Smooth muscle cell of the brain vasculature (primary cell): ENCODE measurements at regions not wholly inside any gene's neighbourhood (a gene's known extent, or its start where the extent isn't known, plus 50 kb on each side); places are given as distances from the start of the nearest gene placed in this dataset.

Experiments
- DNase-seq: peaks from one replicate; pipeline ENCODE4 v3.0.0-alpha.2; 2012; ENCODE audit warnings: low read depth, low spot score

- DNase-seq: no peak
Observed at GRCh38 chr15:39438799-39439592, 141.9 kb upstream of the THBS1 start.

DNA sequence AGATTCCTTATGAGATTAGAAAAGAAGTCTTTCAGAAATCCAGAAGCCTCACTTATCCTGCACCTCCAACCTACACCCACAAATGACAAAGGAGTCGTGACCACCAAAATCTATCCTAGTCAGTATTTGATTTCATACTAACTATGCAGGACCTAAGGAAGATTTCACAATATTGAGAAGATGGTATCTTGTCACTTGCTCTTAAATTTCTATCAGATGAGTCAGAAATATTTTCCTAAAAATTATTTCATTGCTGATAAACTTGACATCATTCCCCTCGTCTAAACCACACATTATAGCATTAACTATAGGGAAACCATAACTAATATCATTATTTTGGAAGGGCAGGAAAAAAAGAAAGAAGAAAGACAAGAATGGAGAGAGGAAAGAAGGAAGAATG lies 138.0 kb upstream of the THBS1 start:
- no peak for DNase-seq

DNA sequence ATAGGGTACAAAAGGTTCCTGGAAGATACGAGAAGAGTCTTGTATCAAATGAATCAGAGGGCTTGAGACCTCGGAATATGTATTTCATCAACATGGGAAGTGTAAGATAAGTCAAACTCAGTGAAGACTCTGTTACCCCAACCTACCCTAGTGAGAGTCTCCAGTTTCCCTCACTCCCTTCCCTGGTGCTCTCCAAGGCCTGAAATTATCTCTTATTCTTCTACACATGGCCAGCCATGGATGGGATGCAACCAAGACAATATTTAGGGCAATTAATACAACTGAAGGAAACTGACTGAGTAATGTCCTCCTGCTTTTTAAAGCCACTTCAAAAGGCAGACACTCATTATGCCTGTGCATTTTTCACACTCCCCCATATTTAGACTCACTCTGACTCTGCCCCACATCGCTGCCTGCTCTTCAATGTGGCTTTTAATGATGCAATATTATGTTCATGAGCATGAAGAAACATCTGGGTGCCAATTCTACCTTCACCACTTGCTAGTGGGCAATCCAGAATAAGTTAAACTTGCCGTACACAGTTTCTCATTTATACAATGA lies 137.1 kb upstream of the THBS1 start:
- DNase-seq: no peak

- DNase-seq: no peak
Observed at GRCh38 chr15:39444735-39445470, 136.0 kb upstream of the THBS1 start.

DNA sequence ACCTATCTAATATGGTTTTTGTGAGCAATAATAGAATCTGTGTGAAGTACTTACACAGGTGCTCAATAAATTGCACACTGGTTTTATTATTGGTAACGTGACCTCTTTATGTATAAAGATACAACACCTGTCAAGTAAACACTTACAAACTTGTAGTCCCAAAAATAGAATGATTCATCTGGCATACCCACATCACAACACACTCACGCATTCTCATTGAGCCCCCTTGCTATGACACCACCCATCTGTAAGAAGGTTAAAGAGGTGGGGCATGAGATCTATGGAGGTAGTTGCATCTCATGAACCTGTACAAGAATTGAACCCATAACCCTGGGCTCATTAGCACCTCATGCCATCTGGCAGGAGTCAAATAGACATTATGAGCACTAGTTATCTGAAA lies 134.9 kb upstream of the THBS1 start:
- DNase-seq: no peak

- DNase-seq: no peak
Observed at GRCh38 chr15:39447346-39447745, 133.5 kb upstream of the THBS1 start.

GRCh38 chr15:39447881-39448280 lies 133.0 kb upstream of the THBS1 start:
- no peak for DNase-seq

DNA sequence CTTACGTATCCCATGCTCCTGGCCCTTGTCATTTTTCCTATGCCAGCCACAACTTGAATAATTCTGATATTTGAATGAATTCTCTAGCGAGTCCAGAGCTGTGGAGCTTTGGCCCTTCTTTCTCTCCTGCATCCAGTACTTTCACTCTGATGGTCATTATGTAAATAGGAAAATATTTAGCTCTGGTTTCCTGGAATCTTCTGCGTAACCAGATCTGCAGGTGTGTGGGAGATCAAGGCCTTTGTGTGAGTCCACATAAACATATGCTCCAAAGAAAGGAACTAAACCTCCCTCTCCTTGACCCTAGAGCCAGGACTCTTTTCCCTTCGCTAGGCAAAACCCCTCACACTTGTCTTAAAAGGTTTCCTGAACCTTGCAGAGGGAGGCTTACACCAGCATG lies 132.5 kb upstream of the THBS1 start:
- no peak for DNase-seq

DNA sequence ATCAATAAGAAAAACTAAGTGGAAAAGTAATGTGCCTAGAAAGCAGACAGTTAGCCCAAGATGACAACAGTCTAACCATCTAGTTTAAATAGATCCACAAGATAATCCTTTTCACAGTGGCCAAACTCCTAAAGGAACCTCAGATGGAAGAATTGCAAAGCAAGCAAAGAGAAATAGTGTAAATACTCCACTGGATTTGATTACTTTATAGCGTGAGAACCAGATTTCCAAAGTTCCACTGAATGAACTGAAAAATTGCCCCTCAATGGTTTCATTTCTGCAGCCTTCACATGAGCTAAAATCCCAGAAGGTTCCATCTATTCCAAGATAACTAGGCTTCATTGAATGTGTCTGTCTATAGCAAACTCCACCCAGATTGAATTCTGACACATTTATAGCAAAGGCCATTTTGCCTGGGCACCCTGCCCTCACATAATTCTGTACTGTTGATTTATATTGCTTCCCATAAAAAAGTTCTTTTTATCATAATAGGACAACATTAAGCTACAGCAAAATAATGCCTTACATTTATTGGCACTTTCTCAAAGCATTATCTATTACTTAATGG lies 129.7 kb upstream of the THBS1 start:
- DNase-seq: no peak

DNA sequence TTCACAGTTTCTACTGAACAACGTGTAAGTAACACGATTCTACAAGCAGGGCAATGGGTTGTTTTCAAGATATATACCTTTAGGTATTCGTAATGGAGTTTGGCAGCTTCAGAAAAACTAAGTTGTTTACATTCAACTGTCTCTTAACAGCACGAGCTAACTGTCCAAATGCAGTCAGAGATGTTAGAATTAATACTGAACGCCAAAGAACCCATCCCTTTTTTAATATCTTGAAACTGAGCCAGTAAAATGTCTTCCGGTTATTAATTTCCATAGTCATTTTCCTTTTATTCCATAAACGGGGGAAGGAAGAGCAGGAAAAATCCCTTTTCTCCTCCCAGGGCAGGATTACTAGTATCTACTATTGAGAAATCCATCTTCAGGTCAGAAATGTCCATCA lies 129.0 kb upstream of the THBS1 start:
- DNase-seq: no peak

- DNase-seq: no peak
Observed at GRCh38 chr15:39453620-39454019, 127.3 kb upstream of the THBS1 start.

DNA sequence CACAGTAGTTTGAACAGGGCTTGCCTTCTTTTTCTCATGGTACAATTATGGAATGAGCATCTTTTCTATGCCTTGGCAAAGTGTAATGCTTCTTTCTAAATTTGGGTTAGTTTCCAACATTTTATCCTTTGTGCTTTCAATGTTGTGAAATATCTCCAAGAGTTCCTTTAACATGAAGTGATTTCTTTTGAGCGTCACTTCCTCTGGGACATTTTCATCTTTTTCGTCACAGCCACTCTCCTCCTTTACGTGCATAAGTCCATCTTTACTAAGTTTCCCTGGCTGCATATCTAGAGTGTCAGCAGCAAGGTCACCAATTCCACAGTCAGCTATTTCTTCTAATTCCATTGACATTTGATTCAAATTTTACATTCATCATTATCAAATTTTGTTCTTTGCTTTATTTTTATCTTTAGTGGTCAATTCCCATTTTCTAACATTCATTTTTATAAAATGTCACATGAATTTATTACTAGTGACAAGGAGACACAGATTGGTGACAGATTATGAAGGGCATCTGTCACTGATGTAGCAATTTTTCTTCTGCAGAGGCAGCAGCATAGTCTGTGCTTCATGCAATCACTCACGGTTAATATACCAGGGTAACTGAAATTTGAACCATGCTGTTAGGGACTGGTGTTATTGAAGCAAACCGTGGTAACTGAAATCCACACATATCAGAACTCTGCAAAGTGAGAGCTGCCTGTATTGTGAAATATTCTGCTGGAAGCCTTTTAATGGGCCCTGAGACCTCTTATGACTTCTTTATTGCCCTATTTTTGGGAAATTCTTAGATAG lies 126.5 kb upstream of the THBS1 start:
- DNase-seq: no peak

- no peak for DNase-seq
Observed at GRCh38 chr15:39455471-39455991, 125.3 kb upstream of the THBS1 start.

DNA sequence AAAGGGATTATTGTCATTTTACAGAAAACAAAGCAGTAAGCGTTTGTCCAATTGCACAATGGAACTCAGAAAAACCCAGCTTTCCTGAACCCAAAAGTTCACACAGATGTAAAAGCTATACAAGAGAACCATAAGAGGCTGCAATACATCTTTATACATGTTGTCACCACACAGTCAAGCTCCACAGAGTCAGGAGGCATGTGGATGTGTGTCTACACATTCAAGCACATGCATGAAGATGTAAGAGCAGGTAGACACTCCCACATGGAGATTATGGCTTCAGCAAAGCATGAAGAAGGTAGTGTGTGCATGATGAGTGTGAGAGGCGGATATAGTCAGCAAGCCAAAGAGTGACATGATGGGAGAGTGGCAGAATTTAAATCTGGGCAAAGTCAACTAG lies 124.7 kb upstream of the THBS1 start:
- DNase-seq: no peak

- DNase-seq: no peak
Observed at GRCh38 chr15:39456582-39457330, 124.1 kb upstream of the THBS1 start.

- no peak for DNase-seq
Observed at GRCh38 chr15:39458131-39458530, 122.7 kb upstream of the THBS1 start.

GRCh38 chr15:39459548-39459947 lies 121.3 kb upstream of the THBS1 start:
- DNase-seq: no peak

DNA sequence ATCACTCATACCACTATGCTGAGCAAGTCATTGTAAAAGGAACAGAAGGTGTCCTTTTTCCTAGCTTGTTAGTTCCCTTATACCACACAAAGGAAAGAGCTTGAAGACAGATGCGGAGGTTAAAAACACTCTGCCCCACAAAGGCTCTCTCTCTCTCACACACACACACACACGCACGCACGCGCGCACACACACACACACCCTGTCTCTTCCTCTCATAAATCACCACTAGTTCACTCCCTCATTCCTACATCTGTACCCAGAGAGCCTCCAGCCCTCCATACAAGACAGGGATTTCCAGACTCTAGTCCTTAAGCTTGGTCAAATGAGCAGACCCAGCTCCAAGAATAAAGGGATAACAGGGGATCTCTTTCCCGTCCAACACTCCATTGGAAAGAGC lies 120.1 kb upstream of the THBS1 start:
- DNase-seq: no peak

DNA sequence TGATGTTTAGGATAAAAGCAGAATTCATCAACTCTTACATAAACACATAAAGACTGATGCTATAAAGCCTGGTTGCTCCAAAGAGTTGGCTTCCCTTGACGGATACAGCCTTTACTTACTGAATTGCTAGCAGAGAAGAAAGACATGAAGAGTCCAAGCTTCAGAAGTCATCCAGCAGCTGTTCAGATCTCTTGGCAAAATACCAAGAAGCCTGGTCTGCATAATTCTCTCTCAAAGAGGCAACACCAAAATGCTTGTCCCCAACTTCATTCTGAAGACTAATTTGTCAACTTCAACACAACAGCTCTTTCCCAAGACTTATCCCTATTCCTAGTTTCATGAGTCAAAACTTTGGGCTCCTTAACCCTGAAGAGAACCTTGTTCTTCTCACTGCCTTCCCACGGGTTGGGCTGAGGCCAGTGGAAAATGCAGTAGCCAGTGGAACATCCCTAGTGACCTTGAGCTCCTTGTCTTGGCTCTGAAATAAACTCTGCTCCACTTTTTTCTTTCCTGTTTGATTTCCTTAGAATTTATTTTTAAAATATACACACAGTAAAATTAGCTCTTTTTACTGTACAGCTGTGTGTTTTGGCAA lies 119.2 kb upstream of the THBS1 start:
- DNase-seq: no peak

- no peak for DNase-seq
Observed at GRCh38 chr15:39462691-39463090, 118.2 kb upstream of the THBS1 start.
